Coronary artery (tissue), 2 donors: ENCODE measurements at regions not wholly inside any gene's neighbourhood (a gene's known extent, or its start where the extent isn't known, plus 50 kb on each side); places are given as distances from the start of the nearest gene placed in this dataset.

Experiments used
- DNase-seq: peaks from one replicate; pipeline ENCODE4 v3.0.0-alpha.2; 2017; ENCODE audit warnings: low spot score
- H3K27ac ChIP-seq, 2 donors: fragments of 200-600 bp; sonication (generic); one replicate each; pipeline ENCODE4 v1.5.1; 2016 to 2019
- H3K4me3 ChIP-seq: fragments of 200-600 bp; sonication (generic); 2 replicates; pipeline ENCODE4 v1.5.1; 2016; ENCODE audit warnings: mild to moderate bottlenecking, moderate library complexity
- CTCF ChIP-seq: fragments of 200-600 bp; sonication (generic); IDR thresholded peaks from one replicate; pipeline ENCODE4 v1.5.1; 2019; ENCODE audit warnings: antibody characterized with exemption

DNA sequence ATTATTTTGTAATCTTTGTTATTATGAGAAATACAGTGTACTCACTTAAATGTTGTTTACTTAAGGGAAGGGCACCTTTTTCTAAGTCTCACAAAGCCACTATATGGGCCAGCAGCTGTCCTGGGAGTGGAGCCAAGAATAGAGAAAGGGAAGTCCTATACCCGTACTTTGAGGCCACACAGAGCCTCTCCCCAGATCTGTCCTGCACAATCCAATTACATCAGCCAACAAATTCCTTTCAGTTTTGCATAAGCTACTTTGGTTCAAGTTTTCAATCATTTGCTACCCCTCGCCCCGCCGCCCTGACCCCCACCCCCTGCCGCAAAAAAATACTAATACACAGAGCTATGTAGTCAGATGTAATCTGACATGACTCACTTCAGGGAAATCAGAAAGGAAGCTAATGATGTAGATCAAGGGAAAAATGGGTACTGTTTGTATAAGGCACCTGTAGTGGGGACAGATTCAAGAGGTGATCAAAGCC, 297.4 kb upstream of the NEBL start:
- no peak for DNase-seq
- no peak overlapping the region for H3K4me3 ChIP-seq
- H3K27ac ChIP-seq, result no peak overlapping the region
- TF ChIP-seq CTCF, result no peak

DNA sequence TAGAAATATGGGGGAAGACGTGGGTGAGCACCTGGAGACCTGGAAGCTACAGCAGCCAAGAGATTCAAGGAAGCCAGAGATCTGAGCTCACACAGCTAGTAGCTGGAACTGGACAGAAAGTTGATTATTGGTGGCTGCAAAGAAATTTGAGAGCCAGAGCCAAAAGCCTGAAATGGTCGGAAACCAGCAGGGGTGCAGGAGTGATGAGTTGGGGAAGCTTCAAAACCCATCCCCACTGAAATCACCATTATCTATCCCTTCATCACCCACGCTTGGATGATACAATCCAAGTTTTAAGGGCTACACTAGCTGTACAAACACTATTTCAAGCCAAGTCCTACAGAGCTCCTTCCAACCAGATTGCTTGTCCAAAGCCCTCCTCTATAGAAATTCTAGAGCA, 296.1 kb upstream of the NEBL start:
- Histone ChIP-seq H3K27ac (no peak overlapping the region), H3K4me3 (no peak overlapping the region)
- TF ChIP-seq CTCF, result no peak
- no peak for DNase-seq

DNA sequence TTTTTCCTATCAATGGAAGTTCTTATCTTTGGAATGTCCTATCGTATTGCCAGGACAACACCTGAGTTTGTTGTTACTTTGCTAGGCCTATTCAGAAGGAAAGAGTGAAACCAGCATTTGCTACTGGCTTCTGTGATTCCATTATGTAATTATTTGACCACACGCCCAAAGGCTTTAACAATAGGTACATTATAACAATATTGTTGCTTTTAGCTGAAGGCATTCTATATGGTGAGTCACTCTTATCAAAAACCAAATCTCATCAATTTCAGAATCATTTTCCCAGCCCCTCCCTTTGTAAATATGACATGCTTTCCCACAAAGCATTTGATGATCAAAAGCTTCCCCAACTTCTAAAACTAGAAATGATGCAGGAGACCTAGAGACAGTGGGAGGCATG, 294.4 kb upstream of the NEBL start:
- no peak overlapping the region for H3K27ac ChIP-seq
- DNase-seq, result no peak
- no peak for TF ChIP-seq CTCF
- no peak overlapping the region for H3K4me3 ChIP-seq

DNA sequence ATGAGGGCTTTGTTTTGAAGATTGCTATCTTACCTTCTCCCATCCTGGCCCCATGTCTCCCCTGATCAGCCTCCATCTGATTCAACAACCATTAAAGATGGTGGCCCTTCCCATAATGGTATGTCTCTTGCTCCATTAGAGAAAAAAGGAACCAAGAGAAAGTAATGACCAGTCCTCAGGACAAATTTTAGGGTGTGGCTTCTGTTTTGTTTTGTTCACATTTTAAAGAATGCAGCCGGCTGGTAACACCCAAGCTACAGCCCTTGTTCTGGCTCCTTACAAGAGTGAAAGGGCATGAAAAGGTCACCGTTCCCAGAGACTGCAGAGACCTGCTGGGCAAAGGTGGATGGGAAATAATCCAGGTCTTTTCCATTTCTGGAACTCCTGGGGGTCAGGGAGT, 287.9 kb upstream of the NEBL start:
- Histone ChIP-seq H3K4me3 (no peak overlapping the region), H3K27ac (no peak overlapping the region)
- no peak for DNase-seq
- no peak for TF ChIP-seq CTCF

DNA sequence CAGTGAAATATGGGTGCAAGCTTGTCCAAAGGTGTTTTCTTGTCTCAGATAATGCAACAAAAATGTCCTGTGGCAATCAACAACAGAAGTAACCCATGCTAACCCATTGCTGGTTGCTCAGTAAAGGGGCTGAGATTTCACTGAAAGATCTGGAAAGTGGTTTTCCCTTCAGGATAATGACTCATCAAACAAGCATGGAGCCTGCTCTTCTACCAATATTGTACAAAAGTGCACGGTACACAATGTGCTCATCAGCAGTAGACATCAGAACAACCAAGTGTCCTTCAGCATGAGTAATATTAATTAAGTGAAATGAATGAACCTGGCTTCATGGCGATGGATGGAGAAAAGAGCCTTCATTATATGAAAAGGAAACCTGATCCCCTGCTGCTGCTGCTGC, 287.1 kb upstream of the NEBL start:
- DNase-seq, result no peak
- TF ChIP-seq CTCF, result no peak
- Histone ChIP-seq H3K27ac (no peak overlapping the region), H3K4me3 (no peak overlapping the region)

DNA sequence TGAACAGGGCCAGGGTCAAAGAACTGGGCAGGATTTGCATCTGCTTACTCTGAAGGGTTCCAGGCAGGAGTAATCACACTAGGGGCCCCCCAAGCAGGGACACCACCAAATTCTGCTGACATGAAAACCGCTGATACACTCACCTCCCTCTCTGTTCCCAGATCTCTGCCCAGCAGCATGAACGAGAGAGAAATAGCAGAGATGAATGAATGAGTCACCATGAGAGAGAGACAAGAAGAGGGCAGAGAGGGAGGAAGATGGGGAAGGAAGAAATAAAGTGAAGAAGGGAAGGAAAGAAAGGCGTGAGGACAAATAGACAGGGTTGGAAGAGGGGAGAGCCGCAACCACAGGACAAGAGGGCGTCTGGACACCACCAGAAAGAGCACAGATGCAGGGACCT, 285.9 kb upstream of the NEBL start:
- H3K4me3 ChIP-seq, result no peak overlapping the region
- no peak overlapping the region for H3K27ac ChIP-seq
- no peak for TF ChIP-seq CTCF
- no peak for DNase-seq

DNA sequence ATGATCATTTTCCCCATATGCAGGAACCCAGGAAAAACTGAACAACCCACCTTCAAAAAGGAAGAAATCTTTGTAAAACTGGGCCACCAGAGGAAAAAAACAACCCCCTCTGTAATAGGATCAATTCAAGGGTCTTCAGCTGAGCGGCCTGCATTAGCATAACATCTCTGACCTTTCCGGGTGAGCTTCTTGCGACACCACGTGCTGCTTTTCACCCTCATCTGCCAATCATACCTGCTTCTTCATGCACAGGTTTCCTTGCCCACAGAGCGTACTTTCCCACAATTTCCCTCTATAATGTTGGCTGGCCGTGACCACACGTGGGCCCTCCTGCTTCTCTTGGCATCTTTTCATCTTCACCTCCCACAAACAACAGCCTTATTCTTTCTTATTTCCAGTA, 284.3 kb upstream of the NEBL start:
- no peak for DNase-seq
- no peak overlapping the region for H3K27ac ChIP-seq
- TF ChIP-seq CTCF, result no peak

More for the DNA sequence above, 284.3 kb upstream of the NEBL start:
- H3K4me3 ChIP-seq, result no peak overlapping the region
